ENCODE measurements at regions not wholly inside any gene's neighbourhood (a gene's known extent, or its start where the extent isn't known, plus 50 kb on each side); places are given as distances from the start of the nearest gene placed in this dataset.

DNA sequence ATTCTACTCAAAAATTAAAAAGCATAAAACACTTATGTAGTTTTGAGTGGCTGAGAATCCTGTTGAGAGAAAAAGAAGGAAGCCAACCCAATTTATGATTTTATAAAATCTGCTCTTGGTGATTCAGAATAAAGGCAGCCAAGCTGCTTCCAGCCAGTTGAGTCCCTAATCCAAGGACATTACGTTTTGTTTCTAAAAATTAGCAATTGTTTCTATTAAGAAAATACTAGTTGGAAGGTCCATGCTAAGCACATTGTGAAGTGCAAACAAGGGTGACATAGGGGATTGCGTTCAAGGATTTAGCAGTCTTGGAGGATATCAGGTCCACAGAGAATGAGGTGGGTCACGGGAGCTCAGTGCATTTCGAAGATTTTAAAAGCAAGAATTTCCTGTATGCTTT, 987.7 kb downstream of the TYW1 start:
- Histone ChIP-seq H3F3A (replicated peaks; ENCODE audit: low read depth) (no peaks in the 10 kb centered on the region), H4K20me1 (replicated peaks; ENCODE audit: insufficient read depth) (no peaks in the 10 kb centered on the region), H2AFZ (no peak overlapping the region), H3K79me2 (replicated peaks; ENCODE audit: insufficient read depth) (no peaks in the 10 kb centered on the region), H3K27ac (ENCODE audit: low read depth) (no peak overlapping the region), H3K4me3 (no peak overlapping the region), H3K4me1 (ENCODE audit: insufficient read depth) (no peaks in the 10 kb centered on the region), H3K36me3 (ENCODE audit: insufficient read depth) (peaks cover 6% of the 10 kb centered on the region), H3K9me2 (ENCODE audit: insufficient read depth) (no peaks in the 10 kb centered on the region), H3K4me2 (no peak overlapping the region), H3K27me3 (ENCODE audit: insufficient read depth) (no peaks in the 10 kb centered on the region)
- Mint-ChIP-seq H3K27ac (no peak overlapping the region), H3K27me3 (ENCODE audit: insufficient read depth, low read depth, poor library complexity) (peaks cover 3% of the 10 kb centered on the region), H3K4me1 (no peaks in the 10 kb centered on the region), H3K4me3 (no peak overlapping the region), H3K36me3 (ENCODE audit: low read depth) (peaks cover 25% of the 10 kb centered on the region), H3K9me3 (peaks cover 97% of the 10 kb centered on the region)
- no peak for DNase-seq (ENCODE audit: low spot score)
- TF ChIP-seq, protein P1, sequence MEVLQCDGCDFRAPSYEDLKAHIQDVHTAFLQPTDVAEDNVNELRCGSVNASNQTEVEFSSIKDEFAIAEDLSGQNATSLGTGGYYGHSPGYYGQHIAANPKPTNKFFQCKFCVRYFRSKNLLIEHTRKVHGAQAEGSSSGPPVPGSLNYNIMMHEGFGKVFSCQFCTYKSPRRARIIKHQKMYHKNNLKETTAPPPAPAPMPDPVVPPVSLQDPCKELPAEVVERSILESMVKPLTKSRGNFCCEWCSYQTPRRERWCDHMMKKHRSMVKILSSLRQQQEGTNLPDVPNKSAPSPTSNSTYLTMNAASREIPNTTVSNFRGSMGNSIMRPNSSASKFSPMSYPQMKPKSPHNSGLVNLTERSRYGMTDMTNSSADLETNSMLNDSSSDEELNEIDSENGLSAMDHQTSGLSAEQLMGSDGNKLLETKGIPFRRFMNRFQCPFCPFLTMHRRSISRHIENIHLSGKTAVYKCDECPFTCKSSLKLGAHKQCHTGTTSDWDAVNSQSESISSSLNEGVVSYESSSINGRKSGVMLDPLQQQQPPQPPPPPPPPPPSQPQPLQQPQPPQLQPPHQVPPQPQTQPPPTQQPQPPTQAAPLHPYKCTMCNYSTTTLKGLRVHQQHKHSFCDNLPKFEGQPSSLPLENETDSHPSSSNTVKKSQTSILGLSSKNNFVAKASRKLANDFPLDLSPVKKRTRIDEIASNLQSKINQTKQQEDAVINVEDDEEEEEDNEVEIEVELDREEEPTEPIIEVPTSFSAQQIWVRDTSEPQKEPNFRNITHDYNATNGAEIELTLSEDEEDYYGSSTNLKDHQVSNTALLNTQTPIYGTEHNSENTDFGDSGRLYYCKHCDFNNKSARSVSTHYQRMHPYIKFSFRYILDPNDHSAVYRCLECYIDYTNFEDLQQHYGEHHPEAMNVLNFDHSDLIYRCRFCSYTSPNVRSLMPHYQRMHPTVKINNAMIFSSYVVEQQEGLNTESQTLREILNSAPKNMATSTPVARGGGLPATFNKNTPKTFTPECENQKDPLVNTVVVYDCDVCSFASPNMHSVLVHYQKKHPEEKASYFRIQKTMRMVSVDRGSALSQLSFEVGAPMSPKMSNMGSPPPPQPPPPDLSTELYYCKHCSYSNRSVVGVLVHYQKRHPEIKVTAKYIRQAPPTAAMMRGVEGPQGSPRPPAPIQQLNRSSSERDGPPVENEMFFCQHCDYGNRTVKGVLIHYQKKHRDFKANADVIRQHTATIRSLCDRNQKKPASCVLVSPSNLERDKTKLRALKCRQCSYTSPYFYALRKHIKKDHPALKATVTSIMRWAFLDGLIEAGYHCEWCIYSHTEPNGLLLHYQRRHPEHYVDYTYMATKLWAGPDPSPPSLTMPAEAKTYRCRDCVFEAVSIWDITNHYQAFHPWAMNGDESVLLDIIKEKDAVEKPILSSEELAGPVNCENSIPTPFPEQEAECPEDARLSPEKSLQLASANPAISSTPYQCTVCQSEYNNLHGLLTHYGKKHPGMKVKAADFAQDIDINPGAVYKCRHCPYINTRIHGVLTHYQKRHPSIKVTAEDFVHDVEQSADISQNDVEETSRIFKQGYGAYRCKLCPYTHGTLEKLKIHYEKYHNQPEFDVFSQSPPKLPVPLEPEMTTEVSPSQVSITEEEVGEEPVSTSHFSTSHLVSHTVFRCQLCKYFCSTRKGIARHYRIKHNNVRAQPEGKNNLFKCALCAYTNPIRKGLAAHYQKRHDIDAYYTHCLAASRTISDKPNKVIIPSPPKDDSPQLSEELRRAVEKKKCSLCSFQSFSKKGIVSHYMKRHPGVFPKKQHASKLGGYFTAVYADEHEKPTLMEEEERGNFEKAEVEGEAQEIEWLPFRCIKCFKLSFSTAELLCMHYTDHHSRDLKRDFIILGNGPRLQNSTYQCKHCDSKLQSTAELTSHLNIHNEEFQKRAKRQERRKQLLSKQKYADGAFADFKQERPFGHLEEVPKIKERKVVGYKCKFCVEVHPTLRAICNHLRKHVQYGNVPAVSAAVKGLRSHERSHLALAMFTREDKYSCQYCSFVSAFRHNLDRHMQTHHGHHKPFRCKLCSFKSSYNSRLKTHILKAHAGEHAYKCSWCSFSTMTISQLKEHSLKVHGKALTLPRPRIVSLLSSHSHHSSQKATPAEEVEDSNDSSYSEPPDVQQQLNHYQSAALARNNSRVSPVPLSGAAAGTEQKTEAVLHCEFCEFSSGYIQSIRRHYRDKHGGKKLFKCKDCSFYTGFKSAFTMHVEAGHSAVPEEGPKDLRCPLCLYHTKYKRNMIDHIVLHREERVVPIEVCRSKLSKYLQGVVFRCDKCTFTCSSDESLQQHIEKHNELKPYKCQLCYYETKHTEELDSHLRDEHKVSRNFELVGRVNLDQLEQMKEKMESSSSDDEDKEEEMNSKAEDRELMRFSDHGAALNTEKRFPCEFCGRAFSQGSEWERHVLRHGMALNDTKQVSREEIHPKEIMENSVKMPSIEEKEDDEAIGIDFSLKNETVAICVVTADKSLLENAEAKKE (CRISPR knock-in tag; IDR thresholded peaks at IDR 0.05) = no peak
- TF ChIP-seq, protein P2, sequence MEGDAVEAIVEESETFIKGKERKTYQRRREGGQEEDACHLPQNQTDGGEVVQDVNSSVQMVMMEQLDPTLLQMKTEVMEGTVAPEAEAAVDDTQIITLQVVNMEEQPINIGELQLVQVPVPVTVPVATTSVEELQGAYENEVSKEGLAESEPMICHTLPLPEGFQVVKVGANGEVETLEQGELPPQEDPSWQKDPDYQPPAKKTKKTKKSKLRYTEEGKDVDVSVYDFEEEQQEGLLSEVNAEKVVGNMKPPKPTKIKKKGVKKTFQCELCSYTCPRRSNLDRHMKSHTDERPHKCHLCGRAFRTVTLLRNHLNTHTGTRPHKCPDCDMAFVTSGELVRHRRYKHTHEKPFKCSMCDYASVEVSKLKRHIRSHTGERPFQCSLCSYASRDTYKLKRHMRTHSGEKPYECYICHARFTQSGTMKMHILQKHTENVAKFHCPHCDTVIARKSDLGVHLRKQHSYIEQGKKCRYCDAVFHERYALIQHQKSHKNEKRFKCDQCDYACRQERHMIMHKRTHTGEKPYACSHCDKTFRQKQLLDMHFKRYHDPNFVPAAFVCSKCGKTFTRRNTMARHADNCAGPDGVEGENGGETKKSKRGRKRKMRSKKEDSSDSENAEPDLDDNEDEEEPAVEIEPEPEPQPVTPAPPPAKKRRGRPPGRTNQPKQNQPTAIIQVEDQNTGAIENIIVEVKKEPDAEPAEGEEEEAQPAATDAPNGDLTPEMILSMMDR (conservative IDR thresholded peaks at IDR 0.05; ENCODE audit: low read depth in 2 of 2) = no peak
- no peak for TF ChIP-seq EZH2 (IDR thresholded peaks at IDR 0.05; ENCODE audit: low read depth, unreplicated experiment)
- TF ChIP-seq STAT1 (IDR thresholded peaks at IDR 0.05; ENCODE audit: unreplicated experiment) = no peak
- TF ChIP-seq, protein P3, sequence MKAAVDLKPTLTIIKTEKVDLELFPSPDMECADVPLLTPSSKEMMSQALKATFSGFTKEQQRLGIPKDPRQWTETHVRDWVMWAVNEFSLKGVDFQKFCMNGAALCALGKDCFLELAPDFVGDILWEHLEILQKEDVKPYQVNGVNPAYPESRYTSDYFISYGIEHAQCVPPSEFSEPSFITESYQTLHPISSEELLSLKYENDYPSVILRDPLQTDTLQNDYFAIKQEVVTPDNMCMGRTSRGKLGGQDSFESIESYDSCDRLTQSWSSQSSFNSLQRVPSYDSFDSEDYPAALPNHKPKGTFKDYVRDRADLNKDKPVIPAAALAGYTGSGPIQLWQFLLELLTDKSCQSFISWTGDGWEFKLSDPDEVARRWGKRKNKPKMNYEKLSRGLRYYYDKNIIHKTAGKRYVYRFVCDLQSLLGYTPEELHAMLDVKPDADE (IDR thresholded peaks at IDR 0.05) = no peak
- no peak for TF ChIP-seq NANOG (IDR thresholded peaks at IDR 0.05; ENCODE audit: borderline replicate concordance)
- TF ChIP-seq, protein P4, sequence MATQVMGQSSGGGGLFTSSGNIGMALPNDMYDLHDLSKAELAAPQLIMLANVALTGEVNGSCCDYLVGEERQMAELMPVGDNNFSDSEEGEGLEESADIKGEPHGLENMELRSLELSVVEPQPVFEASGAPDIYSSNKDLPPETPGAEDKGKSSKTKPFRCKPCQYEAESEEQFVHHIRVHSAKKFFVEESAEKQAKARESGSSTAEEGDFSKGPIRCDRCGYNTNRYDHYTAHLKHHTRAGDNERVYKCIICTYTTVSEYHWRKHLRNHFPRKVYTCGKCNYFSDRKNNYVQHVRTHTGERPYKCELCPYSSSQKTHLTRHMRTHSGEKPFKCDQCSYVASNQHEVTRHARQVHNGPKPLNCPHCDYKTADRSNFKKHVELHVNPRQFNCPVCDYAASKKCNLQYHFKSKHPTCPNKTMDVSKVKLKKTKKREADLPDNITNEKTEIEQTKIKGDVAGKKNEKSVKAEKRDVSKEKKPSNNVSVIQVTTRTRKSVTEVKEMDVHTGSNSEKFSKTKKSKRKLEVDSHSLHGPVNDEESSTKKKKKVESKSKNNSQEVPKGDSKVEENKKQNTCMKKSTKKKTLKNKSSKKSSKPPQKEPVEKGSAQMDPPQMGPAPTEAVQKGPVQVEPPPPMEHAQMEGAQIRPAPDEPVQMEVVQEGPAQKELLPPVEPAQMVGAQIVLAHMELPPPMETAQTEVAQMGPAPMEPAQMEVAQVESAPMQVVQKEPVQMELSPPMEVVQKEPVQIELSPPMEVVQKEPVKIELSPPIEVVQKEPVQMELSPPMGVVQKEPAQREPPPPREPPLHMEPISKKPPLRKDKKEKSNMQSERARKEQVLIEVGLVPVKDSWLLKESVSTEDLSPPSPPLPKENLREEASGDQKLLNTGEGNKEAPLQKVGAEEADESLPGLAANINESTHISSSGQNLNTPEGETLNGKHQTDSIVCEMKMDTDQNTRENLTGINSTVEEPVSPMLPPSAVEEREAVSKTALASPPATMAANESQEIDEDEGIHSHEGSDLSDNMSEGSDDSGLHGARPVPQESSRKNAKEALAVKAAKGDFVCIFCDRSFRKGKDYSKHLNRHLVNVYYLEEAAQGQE (IDR thresholded peaks at IDR 0.05; ENCODE audit: unreplicated experiment) = no peak
- TF ChIP-seq CREB1 (CRISPR knock-in tag; IDR thresholded peaks at IDR 0.05; ENCODE audit: low read depth) = no peak
- no peak for TF ChIP-seq ZNF114 (CRISPR knock-in tag; IDR thresholded peaks at IDR 0.05)
- TF ChIP-seq ZNF331 (CRISPR knock-in tag; IDR thresholded peaks at IDR 0.05; ENCODE audit: low read depth) = no peak
- TF ChIP-seq EZH2phosphoT487 (IDR thresholded peaks at IDR 0.05; ENCODE audit: unreplicated experiment) = no peak
- no peak for TF ChIP-seq POLR2AphosphoS5 (IDR thresholded peaks at IDR 0.05; ENCODE audit: low read depth)
- no peak for TF ChIP-seq JUNB (IDR thresholded peaks at IDR 0.05; ENCODE audit: unreplicated experiment)
- ATAC-seq = no peak
